ENCODE measurements at regions not wholly inside any gene's neighbourhood (a gene's known extent, or its start where the extent isn't known, plus 50 kb on each side); places are given as distances from the start of the nearest gene placed in this dataset.

DNA sequence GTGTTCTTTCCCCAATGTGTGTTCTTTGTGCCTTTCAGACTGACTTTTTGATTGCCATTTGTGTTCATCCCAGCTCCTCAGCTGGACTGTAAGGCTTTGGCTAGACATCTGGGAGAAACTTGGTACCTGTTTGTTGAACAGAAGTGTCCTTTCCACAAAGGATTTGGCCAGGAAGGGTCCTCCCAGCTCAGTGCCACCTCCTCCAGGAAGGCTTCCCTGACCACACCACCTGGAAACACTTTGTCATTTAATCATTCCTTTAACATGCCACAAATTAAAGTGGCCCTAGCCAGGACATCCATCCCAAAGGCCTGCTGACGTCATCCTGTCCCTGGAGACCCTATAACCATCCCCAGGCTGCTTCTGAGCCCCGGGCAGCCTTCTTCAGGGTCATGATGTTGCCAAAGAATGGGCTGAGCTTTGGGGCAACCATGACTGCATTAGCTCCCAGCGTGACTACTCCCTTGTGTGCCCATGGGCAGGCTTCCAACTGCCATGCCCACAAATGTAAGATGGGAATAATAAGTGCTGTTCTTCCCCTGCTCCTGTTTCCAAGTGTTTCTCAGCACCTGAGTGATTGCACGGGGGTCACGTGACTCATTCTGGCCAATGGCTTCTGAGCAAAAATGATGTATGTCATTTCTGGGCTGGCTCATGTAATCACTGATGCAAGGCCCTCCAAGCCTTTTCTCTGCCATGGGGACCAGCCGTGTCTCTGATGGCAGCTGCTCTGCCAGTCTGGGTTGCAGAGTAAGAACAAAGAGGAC is 112.5 kb upstream of the SMAD3 start:
- Mint-ChIP-seq H3K36me3 (ENCODE audit: low read depth) (no peaks in the 10 kb centered on the region), H3K4me3 (no peak overlapping the region), H3K27me3 (ENCODE audit: insufficient read depth) (peaks cover 48% of the 10 kb centered on the region), H3K27ac (no peak overlapping the region), H3K9me3 (no peaks in the 10 kb centered on the region), H3K4me1 (no peaks in the 10 kb centered on the region)
- 85 to 91% methylated on average over 4 to 6 of the region's 6 CpGs for WGBS, 2 experiments (ENCODE audit: insufficient coverage in 1 of 2, insufficient read length in 1 of 2)
- peaks cover 32% of the 10 kb centered on the region for H3K27me3 ChIP-seq (ENCODE audit: control insufficient read depth, insufficient read depth, low read length, poor library complexity, severe bottlenecking)
- H3K9ac ChIP-seq (ENCODE audit: extremely low read depth, low read length, poor library complexity, severe bottlenecking) = no peak overlapping the region
- no peak overlapping the region for H3K4me3 ChIP-seq (ENCODE audit: low read length)
- H3K9me3 ChIP-seq (ENCODE audit: control insufficient read depth, low read length) = no peaks in the 10 kb centered on the region
- no peak overlapping the region for H3K27ac ChIP-seq (ENCODE audit: low read depth, low read length)
- TF ChIP-seq, protein P1, sequence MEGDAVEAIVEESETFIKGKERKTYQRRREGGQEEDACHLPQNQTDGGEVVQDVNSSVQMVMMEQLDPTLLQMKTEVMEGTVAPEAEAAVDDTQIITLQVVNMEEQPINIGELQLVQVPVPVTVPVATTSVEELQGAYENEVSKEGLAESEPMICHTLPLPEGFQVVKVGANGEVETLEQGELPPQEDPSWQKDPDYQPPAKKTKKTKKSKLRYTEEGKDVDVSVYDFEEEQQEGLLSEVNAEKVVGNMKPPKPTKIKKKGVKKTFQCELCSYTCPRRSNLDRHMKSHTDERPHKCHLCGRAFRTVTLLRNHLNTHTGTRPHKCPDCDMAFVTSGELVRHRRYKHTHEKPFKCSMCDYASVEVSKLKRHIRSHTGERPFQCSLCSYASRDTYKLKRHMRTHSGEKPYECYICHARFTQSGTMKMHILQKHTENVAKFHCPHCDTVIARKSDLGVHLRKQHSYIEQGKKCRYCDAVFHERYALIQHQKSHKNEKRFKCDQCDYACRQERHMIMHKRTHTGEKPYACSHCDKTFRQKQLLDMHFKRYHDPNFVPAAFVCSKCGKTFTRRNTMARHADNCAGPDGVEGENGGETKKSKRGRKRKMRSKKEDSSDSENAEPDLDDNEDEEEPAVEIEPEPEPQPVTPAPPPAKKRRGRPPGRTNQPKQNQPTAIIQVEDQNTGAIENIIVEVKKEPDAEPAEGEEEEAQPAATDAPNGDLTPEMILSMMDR (conservative IDR thresholded peaks at IDR 0.05) = no peak
- no peak for DNase-seq
- no peaks in the 10 kb centered on the region for H3K4me1 ChIP-seq (ENCODE audit: control insufficient read depth, insufficient read depth, low read length)
- H3K36me3 ChIP-seq (ENCODE audit: control insufficient read depth, insufficient read depth, low read length) = no peaks in the 10 kb centered on the region

DNA sequence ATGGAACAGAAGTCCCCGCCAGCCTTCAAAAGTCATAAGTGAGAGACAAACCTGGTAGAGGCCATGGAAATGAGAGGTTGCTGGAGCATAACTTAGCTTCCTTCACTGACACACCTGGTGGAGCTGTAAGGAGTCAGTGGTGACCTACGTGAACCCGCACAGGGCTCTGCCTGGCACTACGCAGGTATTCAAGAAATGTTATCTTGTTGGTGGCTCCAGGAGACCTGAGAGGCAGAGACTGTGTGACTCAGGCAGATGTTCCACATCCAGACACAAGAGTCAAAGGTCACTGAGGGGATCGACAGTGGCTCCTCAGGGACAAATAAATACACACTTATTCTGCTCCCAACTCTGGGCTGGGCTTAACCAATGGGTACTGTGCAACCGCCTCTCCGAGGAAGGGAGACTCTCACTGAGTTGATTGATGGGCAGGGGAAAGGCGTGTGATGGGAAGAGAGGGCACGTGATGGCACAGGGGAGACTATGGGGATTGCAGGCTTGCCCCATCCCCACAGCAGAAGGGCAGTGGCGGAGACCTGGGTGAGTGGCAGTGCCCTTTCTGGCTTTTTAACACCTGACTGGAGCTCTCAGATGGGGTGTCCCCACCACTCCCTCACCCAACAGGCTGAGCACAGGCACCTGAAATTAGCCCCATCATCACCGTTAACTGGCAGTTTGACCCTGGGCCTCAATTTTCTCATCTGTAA is 111.7 kb upstream of the SMAD3 start:
- TF ChIP-seq, protein P1 (conservative IDR thresholded peaks at IDR 0.05) = no peak
- Histone ChIP-seq H3K9me3 (ENCODE audit: control insufficient read depth, low read length) (no peaks in the 10 kb centered on the region), H3K4me1 (ENCODE audit: control insufficient read depth, insufficient read depth, low read length) (no peaks in the 10 kb centered on the region), H3K9ac (ENCODE audit: extremely low read depth, low read length, poor library complexity, severe bottlenecking) (no peak overlapping the region), H3K27me3 (ENCODE audit: control insufficient read depth, insufficient read depth, low read length, poor library complexity, severe bottlenecking) (peaks cover 30% of the 10 kb centered on the region), H3K4me3 (ENCODE audit: low read length) (no peak overlapping the region), H3K27ac (ENCODE audit: low read depth, low read length) (no peak overlapping the region), H3K36me3 (ENCODE audit: control insufficient read depth, insufficient read depth, low read length) (no peaks in the 10 kb centered on the region)
- Mint-ChIP-seq H3K36me3 (ENCODE audit: low read depth) (no peaks in the 10 kb centered on the region), H3K27ac (no peak overlapping the region), H3K4me3 (no peak overlapping the region), H3K9me3 (no peaks in the 10 kb centered on the region), H3K4me1 (no peaks in the 10 kb centered on the region), H3K27me3 (ENCODE audit: insufficient read depth) (peaks cover 47% of the 10 kb centered on the region)
- DNase-seq = no peak
- WGBS, 2 experiments (ENCODE audit: insufficient coverage in 1 of 2, insufficient read length in 1 of 2) = 89 to 97% methylated on average over 8 to 11 of the region's 11 CpGs

DNA sequence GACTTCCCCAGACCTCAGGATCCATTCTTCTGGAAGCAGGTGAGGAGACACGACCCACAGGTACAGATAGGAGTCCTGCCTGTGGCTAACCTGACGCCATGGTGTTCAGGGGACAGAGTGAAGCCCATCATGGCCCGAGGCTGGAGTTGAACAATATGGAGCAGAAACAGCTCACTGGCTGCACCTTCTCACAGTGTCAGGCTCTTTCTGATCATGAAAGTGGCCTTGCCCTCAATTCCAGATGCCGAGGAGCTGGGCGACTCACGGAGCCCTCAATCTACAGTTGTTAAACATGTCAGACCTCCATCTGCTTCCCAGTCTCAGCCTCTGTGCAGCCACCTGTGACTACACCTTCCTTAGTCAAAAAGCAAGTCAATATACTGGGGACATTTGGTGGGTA is 110.8 kb upstream of the SMAD3 start:
- no peaks in the 10 kb centered on the region for H3K4me1 Mint-ChIP-seq
- no peaks in the 10 kb centered on the region for H3K36me3 Mint-ChIP-seq (ENCODE audit: low read depth)
- no peak overlapping the region for H3K9ac ChIP-seq (ENCODE audit: extremely low read depth, low read length, poor library complexity, severe bottlenecking)
- peaks cover 30% of the 10 kb centered on the region for H3K27me3 ChIP-seq (ENCODE audit: control insufficient read depth, insufficient read depth, low read length, poor library complexity, severe bottlenecking)
- H3K4me3 ChIP-seq (ENCODE audit: low read length) = no peak overlapping the region
- H3K27me3 Mint-ChIP-seq (ENCODE audit: insufficient read depth) = peaks cover 49% of the 10 kb centered on the region
- H3K27ac Mint-ChIP-seq = no peak overlapping the region
- H3K27ac ChIP-seq (ENCODE audit: low read depth, low read length) = no peak overlapping the region
- H3K36me3 ChIP-seq (ENCODE audit: control insufficient read depth, insufficient read depth, low read length) = no peaks in the 10 kb centered on the region
- no peak for DNase-seq
- H3K9me3 ChIP-seq (ENCODE audit: control insufficient read depth, low read length) = no peaks in the 10 kb centered on the region
- 84 to 93% methylated on average over 6 of the region's 6 CpGs for WGBS, 2 experiments (ENCODE audit: insufficient coverage in 1 of 2, insufficient read length in 1 of 2)
- no peaks in the 10 kb centered on the region for H3K9me3 Mint-ChIP-seq
- no peaks in the 10 kb centered on the region for H3K4me1 ChIP-seq (ENCODE audit: control insufficient read depth, insufficient read depth, low read length)
- TF ChIP-seq, protein P1 (conservative IDR thresholded peaks at IDR 0.05) = no peak
- no peak overlapping the region for H3K4me3 Mint-ChIP-seq
